ENCODE measurements at regions not wholly inside any gene's neighbourhood (a gene's known extent, or its start where the extent isn't known, plus 50 kb on each side); places are given as distances from the start of the nearest gene placed in this dataset.
A peak's percentile ranks its signal among the peaks of the same experiment; 100 is the strongest.

DNA sequence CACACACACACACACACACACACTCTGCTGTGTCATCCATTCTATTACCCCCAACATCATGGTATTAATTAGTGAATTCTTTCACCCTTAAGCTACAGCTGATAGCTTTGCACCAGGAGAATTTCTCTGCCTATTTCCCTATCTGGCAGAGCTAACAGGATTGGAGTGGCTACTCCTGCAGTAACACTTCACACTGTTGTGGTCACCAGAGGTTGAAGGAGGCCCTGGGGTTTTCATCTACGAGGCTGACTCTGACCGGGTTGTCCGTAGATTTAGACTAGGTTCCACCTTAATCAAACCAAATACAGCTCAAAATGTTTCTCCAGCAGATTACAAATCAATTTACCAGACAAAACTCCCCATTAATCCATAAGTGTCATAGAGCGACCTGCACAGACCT lies 69.2 kb upstream of the RIPOR2 start:
- Mint-ChIP-seq H3K9me3 (peaks cover 2% of the 10 kb centered on the region), H3K27me3 (ENCODE audit: insufficient read depth, low read depth) (peaks cover 3% of the 10 kb centered on the region), H3K4me3 (no peak overlapping the region), H3K4me1 (peaks cover 19% of the 10 kb centered on the region), H3K27ac (peak overlapping the region; percentile 5), H3K36me3 (no peaks in the 10 kb centered on the region)
- Histone ChIP-seq H3K4me3 (no peak overlapping the region), H3K36me3 (no peaks in the 10 kb centered on the region), H3K27ac (no peak overlapping the region), H3K4me2 (no peak overlapping the region), H3K4me1 (peaks cover 7% of the 10 kb centered on the region), H4K20me1 (ENCODE audit: low read depth) (no peaks in the 10 kb centered on the region), H2AFZ (replicated peaks) (no peak overlapping the region), H3K9me3 (ENCODE audit: low read depth) (no peaks in the 10 kb centered on the region), H3K79me2 (ENCODE audit: low read depth) (no peaks in the 10 kb centered on the region), H3K27me3 (no peaks in the 10 kb centered on the region), H3F3A (ENCODE audit: low read depth) (no peaks in the 10 kb centered on the region), H3K9ac (no peak overlapping the region)
- no peak for DNase-seq (ENCODE audit: low spot score)
- TF ChIP-seq EZH2 (IDR thresholded peaks at IDR 0.05) (no peak), EZH2phosphoT487 (IDR thresholded peaks at IDR 0.05) (no peak)
- TF ChIP-seq, protein P1, sequence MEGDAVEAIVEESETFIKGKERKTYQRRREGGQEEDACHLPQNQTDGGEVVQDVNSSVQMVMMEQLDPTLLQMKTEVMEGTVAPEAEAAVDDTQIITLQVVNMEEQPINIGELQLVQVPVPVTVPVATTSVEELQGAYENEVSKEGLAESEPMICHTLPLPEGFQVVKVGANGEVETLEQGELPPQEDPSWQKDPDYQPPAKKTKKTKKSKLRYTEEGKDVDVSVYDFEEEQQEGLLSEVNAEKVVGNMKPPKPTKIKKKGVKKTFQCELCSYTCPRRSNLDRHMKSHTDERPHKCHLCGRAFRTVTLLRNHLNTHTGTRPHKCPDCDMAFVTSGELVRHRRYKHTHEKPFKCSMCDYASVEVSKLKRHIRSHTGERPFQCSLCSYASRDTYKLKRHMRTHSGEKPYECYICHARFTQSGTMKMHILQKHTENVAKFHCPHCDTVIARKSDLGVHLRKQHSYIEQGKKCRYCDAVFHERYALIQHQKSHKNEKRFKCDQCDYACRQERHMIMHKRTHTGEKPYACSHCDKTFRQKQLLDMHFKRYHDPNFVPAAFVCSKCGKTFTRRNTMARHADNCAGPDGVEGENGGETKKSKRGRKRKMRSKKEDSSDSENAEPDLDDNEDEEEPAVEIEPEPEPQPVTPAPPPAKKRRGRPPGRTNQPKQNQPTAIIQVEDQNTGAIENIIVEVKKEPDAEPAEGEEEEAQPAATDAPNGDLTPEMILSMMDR (IDR thresholded peaks at IDR 0.05) = no peak

- Histone ChIP-seq H3K36me3 (no peaks in the 10 kb centered on the region), H2AFZ (replicated peaks) (no peak overlapping the region), H3K9ac (no peak overlapping the region), H4K20me1 (ENCODE audit: low read depth) (no peaks in the 10 kb centered on the region), H3K79me2 (ENCODE audit: low read depth) (no peaks in the 10 kb centered on the region), H3K4me2 (no peak overlapping the region), H3K27me3 (no peaks in the 10 kb centered on the region), H3K9me3 (ENCODE audit: low read depth) (no peaks in the 10 kb centered on the region), H3K4me1 (peaks cover 7% of the 10 kb centered on the region), H3K27ac (no peak overlapping the region), H3F3A (ENCODE audit: low read depth) (no peaks in the 10 kb centered on the region), H3K4me3 (no peak overlapping the region)
- Mint-ChIP-seq H3K27me3 (ENCODE audit: insufficient read depth, low read depth) (peaks cover 4% of the 10 kb centered on the region), H3K36me3 (no peaks in the 10 kb centered on the region), H3K4me3 (no peak overlapping the region), H3K9me3 (no peaks in the 10 kb centered on the region), H3K27ac (no peak overlapping the region), H3K4me1 (peaks cover 19% of the 10 kb centered on the region)
- TF ChIP-seq, protein P1 (IDR thresholded peaks at IDR 0.05) = no peak
- TF ChIP-seq EZH2 (IDR thresholded peaks at IDR 0.05) = no peak
- TF ChIP-seq EZH2phosphoT487 (IDR thresholded peaks at IDR 0.05) = no peak
- DNase-seq (ENCODE audit: low spot score) = no peak
Observed at GRCh38 chr6:25006075-25006474, 70.3 kb upstream of the RIPOR2 start.

DNA sequence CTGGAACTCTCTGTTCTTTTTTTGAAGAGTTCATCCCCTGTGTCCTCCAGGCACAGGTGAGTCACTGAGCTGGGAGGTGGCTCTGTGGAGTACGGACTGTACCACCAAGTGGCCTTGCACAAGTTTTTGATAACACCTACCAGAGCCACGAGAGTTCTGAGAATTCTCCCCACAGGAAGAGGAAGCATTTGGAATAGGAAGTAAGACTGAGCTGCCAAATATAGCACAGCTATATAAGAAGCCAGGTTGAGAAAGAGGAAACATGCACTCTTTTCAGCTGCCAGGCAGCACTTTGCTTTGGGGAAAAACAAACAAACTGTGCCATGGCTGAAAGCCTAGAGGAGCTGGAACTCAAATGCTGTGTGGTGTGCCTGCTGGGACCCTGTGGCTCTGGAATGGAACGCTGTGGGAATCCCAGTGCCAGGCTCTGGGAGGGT lies 70.8 kb upstream of the RIPOR2 start:
- Mint-ChIP-seq H3K27me3 (ENCODE audit: insufficient read depth, low read depth) (peaks cover 4% of the 10 kb centered on the region), H3K36me3 (no peaks in the 10 kb centered on the region)
- no peaks in the 10 kb centered on the region for H3K36me3 ChIP-seq

More for the DNA sequence above, 70.8 kb upstream of the RIPOR2 start:
- no peak for DNase-seq (ENCODE audit: low spot score)
- H3K4me1 ChIP-seq = peaks cover 7% of the 10 kb centered on the region
- H3K9me3 Mint-ChIP-seq = no peaks in the 10 kb centered on the region
- no peak overlapping the region for H3K27ac Mint-ChIP-seq
- no peak overlapping the region for H3K27ac ChIP-seq
- no peaks in the 10 kb centered on the region for H3K9me3 ChIP-seq (ENCODE audit: low read depth)
- H3K4me2 ChIP-seq = no peak overlapping the region
- H3K4me3 ChIP-seq = no peak overlapping the region
- no peaks in the 10 kb centered on the region for H3F3A ChIP-seq (ENCODE audit: low read depth)
- H3K4me3 Mint-ChIP-seq = no peak overlapping the region
- no peak overlapping the region for H3K9ac ChIP-seq
- H2AFZ ChIP-seq (replicated peaks) = peak overlapping the region; percentile 77
- peaks cover 19% of the 10 kb centered on the region for H3K4me1 Mint-ChIP-seq
- no peaks in the 10 kb centered on the region for H3K79me2 ChIP-seq (ENCODE audit: low read depth)
- TF ChIP-seq EZH2phosphoT487 (IDR thresholded peaks at IDR 0.05) (no peak), EZH2 (IDR thresholded peaks at IDR 0.05) (no peak)
- TF ChIP-seq, protein P1 (IDR thresholded peaks at IDR 0.05) = no peak
- no peaks in the 10 kb centered on the region for H3K27me3 ChIP-seq
- H4K20me1 ChIP-seq (ENCODE audit: low read depth) = no peaks in the 10 kb centered on the region

Measured in neural progenitor cell (in vitro differentiated cells).